Right lobe of liver (tissue), 4 donors: ENCODE measurements at regions not wholly inside any gene's neighbourhood (a gene's known extent, or its start where the extent isn't known, plus 50 kb on each side); places are given as distances from the start of the nearest gene placed in this dataset.

ENCODE experiments used
- CTCF ChIP-seq, 4 donors: fragments of 200-600 bp in 3 of 4; fragments of 450-650 bp in 1 of 4; IDR thresholded peaks; one replicate each; pipeline versions ENCODE4 v1.5.1 to v1.8.0; 2016 to 2022; ENCODE audit warnings: antibody characterized with exemption in 4 of 4, mild to moderate bottlenecking in 2 of 4
- POLR2A ChIP-seq: fragments of 450-650 bp; IDR thresholded peaks from one replicate; pipeline ENCODE4 v1.6.1; 2017; ENCODE audit warnings: antibody characterized with exemption, mild to moderate bottlenecking
- donor health status: DM: no; HTN: no; CAD: no.
- donor health status: DM: no; HTN: no; CAD: no.
- donor health status: DM: no; HTN: yes; CAD: no.

GRCh38 chr9:101930783-101931182, 192.3 kb upstream of the GRIN3A start:
- TF ChIP-seq CTCF (IDR thresholded peaks at IDR 0.05) (no peak), POLR2A (no peak)
